Activated naive CD4-positive, alpha-beta T cell treated with anti-CD3 and anti-CD28 coated beads, Interleukin-2, amount 50 U/mL, for 72 hours (primary cell): ENCODE measurements at regions not wholly inside any gene's neighbourhood (a gene's known extent, or its start where the extent isn't known, plus 50 kb on each side); places are given as distances from the start of the nearest gene placed in this dataset.

Experiments
- ATAC-seq, 2 donors: fragments of 150-1000 bp; cut with Tn5 transposase; 2 replicates each; pipeline ENCODE4 v1.10.0; 2021; ENCODE audit warnings: mild to moderate bottlenecking in 2 of 2, moderate library complexity in 2 of 2
- DNase-seq, 2 donors: peaks; one replicate each; pipeline ENCODE4 v3.0.0; 2021 to 2022; ENCODE audit warnings: low spot score in 2 of 2
- H3K27ac Mint-ChIP-seq, 2 donors: one replicate each; pipeline ENCODE4 v1.8.0; 2022; ENCODE audit warnings: mild to moderate bottlenecking in 2 of 2, mixed read lengths in 2 of 2
- H3K36me3 Mint-ChIP-seq, 2 donors: one replicate each; pipeline ENCODE4 v1.8.0; 2022; ENCODE audit warnings: mixed read lengths in 2 of 2
- H3K9me3 Mint-ChIP-seq, 2 donors: one replicate each; pipeline ENCODE4 v1.8.0; 2022; ENCODE audit warnings: mixed read lengths in 2 of 2

- H3K36me3 Mint-ChIP-seq = no peaks in the 10 kb centered on the region
- DNase-seq (no peak), ATAC-seq (no peak)
- no peaks in the 10 kb centered on the region for H3K9me3 Mint-ChIP-seq
- H3K27ac Mint-ChIP-seq = peak overlapping the region in 1 of 2 donors; percentile 97
Observed at GRCh38 chr5:82358457-82358856, 80.3 kb upstream of the RPS23 start.

- peak; percentile 82 to 88 for ATAC-seq
- Mint-ChIP-seq H3K9me3 (no peaks in the 10 kb centered on the region), H3K27ac (peak overlapping the region; percentile 97), H3K36me3 (no peaks in the 10 kb centered on the region)
- DNase-seq = peak; percentile 72 to 83
Observed at GRCh38 chr5:82356808-82357671, 78.9 kb upstream of the RPS23 start.

GRCh38 chr5:82356021-82356420 is 77.9 kb upstream of the RPS23 start:
- Mint-ChIP-seq H3K9me3 (no peaks in the 10 kb centered on the region), H3K27ac (no peak overlapping the region), H3K36me3 (no peaks in the 10 kb centered on the region)
- no peak for ATAC-seq
- DNase-seq = no peak

- ATAC-seq (no peak), DNase-seq (no peak)
- Mint-ChIP-seq H3K36me3 (no peaks in the 10 kb centered on the region), H3K27ac (no peak overlapping the region), H3K9me3 (no peaks in the 10 kb centered on the region)
Observed at GRCh38 chr5:82355496-82355895, 77.3 kb upstream of the RPS23 start.

GRCh38 chr5:82355053-82355452 is 76.9 kb upstream of the RPS23 start:
- no peaks in the 10 kb centered on the region for H3K36me3 Mint-ChIP-seq
- ATAC-seq (no peak), DNase-seq (no peak)
- H3K27ac Mint-ChIP-seq = no peak overlapping the region
- no peaks in the 10 kb centered on the region for H3K9me3 Mint-ChIP-seq

GRCh38 chr5:82354543-82354942 is 76.4 kb upstream of the RPS23 start:
- H3K27ac Mint-ChIP-seq = no peak overlapping the region

GRCh38 chr5:82353522-82353921 is 75.4 kb upstream of the RPS23 start:
- Mint-ChIP-seq H3K9me3 (no peaks in the 10 kb centered on the region), H3K36me3 (no peaks in the 10 kb centered on the region), H3K27ac (no peak overlapping the region)
- DNase-seq (no peak), ATAC-seq (no peak)

More at GRCh38 chr5:82354543-82354942, 76.4 kb upstream of the RPS23 start:
- Mint-ChIP-seq H3K9me3 (no peaks in the 10 kb centered on the region), H3K36me3 (no peaks in the 10 kb centered on the region)
- DNase-seq (no peak), ATAC-seq (no peak)

GRCh38 chr5:82352146-82352791 is 74.1 kb upstream of the RPS23 start:
- Mint-ChIP-seq H3K9me3 (no peaks in the 10 kb centered on the region), H3K36me3 (no peaks in the 10 kb centered on the region), H3K27ac (no peak overlapping the region)

GRCh38 chr5:82351754-82352145 is 73.6 kb upstream of the RPS23 start:
- ATAC-seq (peak; percentile 28 to 47), DNase-seq (no peak)
- no peaks in the 10 kb centered on the region for H3K9me3 Mint-ChIP-seq
- no peak overlapping the region for H3K27ac Mint-ChIP-seq
- H3K36me3 Mint-ChIP-seq = no peaks in the 10 kb centered on the region

More at GRCh38 chr5:82352146-82352791, 74.1 kb upstream of the RPS23 start:
- DNase-seq (no peak), ATAC-seq (no peak)

GRCh38 chr5:82351297-82351696 is 73.1 kb upstream of the RPS23 start:
- no peak overlapping the region for H3K27ac Mint-ChIP-seq
- H3K36me3 Mint-ChIP-seq = no peaks in the 10 kb centered on the region
- ATAC-seq (no peak), DNase-seq (no peak)
- no peaks in the 10 kb centered on the region for H3K9me3 Mint-ChIP-seq

GRCh38 chr5:82349652-82350051 is 71.5 kb upstream of the RPS23 start:
- Mint-ChIP-seq H3K27ac (no peak overlapping the region), H3K36me3 (no peaks in the 10 kb centered on the region), H3K9me3 (no peaks in the 10 kb centered on the region)
- DNase-seq (peak in 1 of 2 donors; percentile 67), ATAC-seq (peak; percentile 62 to 65)

GRCh38 chr5:82348784-82349425 is 70.8 kb upstream of the RPS23 start:
- DNase-seq (no peak), ATAC-seq (no peak)
- H3K36me3 Mint-ChIP-seq = no peaks in the 10 kb centered on the region
- H3K9me3 Mint-ChIP-seq = no peaks in the 10 kb centered on the region
- no peak overlapping the region for H3K27ac Mint-ChIP-seq

GRCh38 chr5:82347201-82347865 is 69.2 kb upstream of the RPS23 start:
- Mint-ChIP-seq H3K36me3 (no peaks in the 10 kb centered on the region), H3K9me3 (no peaks in the 10 kb centered on the region), H3K27ac (peak overlapping the region in 1 of 2 donors; percentile 23)
- ATAC-seq (peak; percentile 42 to 43), DNase-seq (no peak)

GRCh38 chr5:82346399-82347165 is 68.4 kb upstream of the RPS23 start:
- DNase-seq (no peak), ATAC-seq (no peak)
- no peak overlapping the region for H3K27ac Mint-ChIP-seq
- H3K9me3 Mint-ChIP-seq = no peaks in the 10 kb centered on the region
- H3K36me3 Mint-ChIP-seq = no peaks in the 10 kb centered on the region

GRCh38 chr5:82345108-82345507 is 67.0 kb upstream of the RPS23 start:
- DNase-seq (no peak), ATAC-seq (no peak)
- Mint-ChIP-seq H3K36me3 (no peaks in the 10 kb centered on the region), H3K27ac (peak overlapping the region in 1 of 2 donors; percentile 25), H3K9me3 (no peaks in the 10 kb centered on the region)

- Mint-ChIP-seq H3K27ac (no peak overlapping the region), H3K36me3 (no peaks in the 10 kb centered on the region), H3K9me3 (no peaks in the 10 kb centered on the region)
- DNase-seq (no peak), ATAC-seq (peak in 1 of 2 donors; percentile 55)
Observed at GRCh38 chr5:82341325-82341724, 63.2 kb upstream of the RPS23 start.
